Lower lobe of right lung (tissue), 2 donors: ENCODE measurements at regions not wholly inside any gene's neighbourhood (a gene's known extent, or its start where the extent isn't known, plus 50 kb on each side); places are given as distances from the start of the nearest gene placed in this dataset.

ENCODE experiments used
- ATAC-seq, 2 donors: fragments of 200-7000 bp; cut with Tn5 transposase; one replicate each; pipeline ENCODE4 v1.9.1; 2020 to 2022; ENCODE audit warnings: mild to moderate bottlenecking in 2 of 2, moderate library complexity in 2 of 2
- DNase-seq: peaks from one replicate; pipeline ENCODE4 v3.0.0-alpha.2; 2020
- H3K27ac ChIP-seq: fragments of 200-600 bp; one replicate; pipeline ENCODE4 v1.8.0; 2022
- H3K27me3 ChIP-seq: fragments of 200-600 bp; one replicate; pipeline ENCODE4 v1.8.0; 2022; ENCODE audit warnings: low read depth
- H3K36me3 ChIP-seq: fragments of 200-600 bp; one replicate; pipeline ENCODE4 v1.8.0; 2022; ENCODE audit warnings: mild to moderate bottlenecking
- H3K4me1 ChIP-seq: fragments of 200-600 bp; one replicate; pipeline ENCODE4 v1.8.0; 2022
- H3K4me3 ChIP-seq: fragments of 200-600 bp; one replicate; pipeline ENCODE4 v1.8.0; 2022; ENCODE audit warnings: mild to moderate bottlenecking
- H3K9me3 ChIP-seq: fragments of 200-600 bp; one replicate; pipeline ENCODE4 v1.8.0; 2022
- intact Hi-C: fragments of 100-400 bp; cut with DNase I; formaldehyde crosslinking; loops from one replicate; pipeline ENCODE4 v1.11.0; 2022
- TF ChIP-seq, protein P1 (sequence below): fragments of 200-600 bp; IDR thresholded peaks from one replicate; pipeline ENCODE4 v1.8.0; 2022; ENCODE audit warnings: antibody characterized with exemption, mild to moderate bottlenecking
- donor health status: DM: no; HTN: yes; CAD: no; lungs with severe emphysema.

GRCh38 chr4:180637616-180638015 is 1605.6 kb upstream of the TENM3 start:
- H3K27ac ChIP-seq: no peak overlapping the region
- no peaks in the 10 kb centered on the region for H3K4me1 ChIP-seq
- TF ChIP-seq, protein P1, sequence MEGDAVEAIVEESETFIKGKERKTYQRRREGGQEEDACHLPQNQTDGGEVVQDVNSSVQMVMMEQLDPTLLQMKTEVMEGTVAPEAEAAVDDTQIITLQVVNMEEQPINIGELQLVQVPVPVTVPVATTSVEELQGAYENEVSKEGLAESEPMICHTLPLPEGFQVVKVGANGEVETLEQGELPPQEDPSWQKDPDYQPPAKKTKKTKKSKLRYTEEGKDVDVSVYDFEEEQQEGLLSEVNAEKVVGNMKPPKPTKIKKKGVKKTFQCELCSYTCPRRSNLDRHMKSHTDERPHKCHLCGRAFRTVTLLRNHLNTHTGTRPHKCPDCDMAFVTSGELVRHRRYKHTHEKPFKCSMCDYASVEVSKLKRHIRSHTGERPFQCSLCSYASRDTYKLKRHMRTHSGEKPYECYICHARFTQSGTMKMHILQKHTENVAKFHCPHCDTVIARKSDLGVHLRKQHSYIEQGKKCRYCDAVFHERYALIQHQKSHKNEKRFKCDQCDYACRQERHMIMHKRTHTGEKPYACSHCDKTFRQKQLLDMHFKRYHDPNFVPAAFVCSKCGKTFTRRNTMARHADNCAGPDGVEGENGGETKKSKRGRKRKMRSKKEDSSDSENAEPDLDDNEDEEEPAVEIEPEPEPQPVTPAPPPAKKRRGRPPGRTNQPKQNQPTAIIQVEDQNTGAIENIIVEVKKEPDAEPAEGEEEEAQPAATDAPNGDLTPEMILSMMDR: no peak
- no peak for ATAC-seq
- DNase-seq: no peak
- H3K9me3 ChIP-seq: no peaks in the 10 kb centered on the region
- H3K27me3 ChIP-seq: no peaks in the 10 kb centered on the region
- intact Hi-C loops: no loop called here
- no peaks in the 10 kb centered on the region for H3K36me3 ChIP-seq
- H3K4me3 ChIP-seq: no peak overlapping the region

DNA sequence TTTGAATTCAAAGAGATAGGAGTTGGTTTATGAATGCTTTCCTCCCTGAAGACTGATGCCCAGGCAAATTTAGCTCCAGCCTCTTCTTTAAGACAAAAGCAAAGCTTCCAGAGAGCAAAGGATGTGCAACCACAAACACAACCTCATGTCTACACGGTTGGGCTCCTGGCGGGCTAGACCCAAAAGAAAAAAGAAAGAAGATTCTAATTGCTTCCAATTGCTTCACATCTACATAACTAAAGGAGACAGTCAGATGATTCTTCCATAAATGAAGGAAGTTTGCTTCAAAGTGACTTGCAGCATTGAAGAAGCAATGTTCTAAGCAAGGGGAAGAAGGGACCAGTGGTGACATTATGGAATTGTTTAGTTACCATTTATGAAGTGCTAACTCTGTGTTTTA is 1603.0 kb upstream of the TENM3 start:
- Histone ChIP-seq H3K4me1 (no peaks in the 10 kb centered on the region), H3K9me3 (no peaks in the 10 kb centered on the region), H3K4me3 (no peak overlapping the region), H3K27me3 (no peaks in the 10 kb centered on the region), H3K27ac (no peak overlapping the region), H3K36me3 (no peaks in the 10 kb centered on the region)
- DNase-seq (no peak), ATAC-seq (no peak)
- TF ChIP-seq, protein P1: no peak
- intact Hi-C loops: no loop called here

GRCh38 chr4:180641495-180641894 is 1601.7 kb upstream of the TENM3 start:
- ATAC-seq (no peak), DNase-seq (no peak)
- Histone ChIP-seq H3K27ac (no peak overlapping the region), H3K36me3 (no peaks in the 10 kb centered on the region), H3K4me1 (no peaks in the 10 kb centered on the region), H3K4me3 (no peak overlapping the region), H3K9me3 (no peaks in the 10 kb centered on the region), H3K27me3 (no peaks in the 10 kb centered on the region)
- TF ChIP-seq, protein P1: no peak
- intact Hi-C loops: no loop called here

GRCh38 chr4:180642732-180643131 is 1600.5 kb upstream of the TENM3 start:
- no peaks in the 10 kb centered on the region for H3K27me3 ChIP-seq
- no peak for ATAC-seq
- DNase-seq: no peak
- H3K4me3 ChIP-seq: no peak overlapping the region
- H3K4me1 ChIP-seq: no peaks in the 10 kb centered on the region
- no peaks in the 10 kb centered on the region for H3K9me3 ChIP-seq
- H3K36me3 ChIP-seq: no peaks in the 10 kb centered on the region
- H3K27ac ChIP-seq: no peak overlapping the region
- TF ChIP-seq, protein P1: no peak
- intact Hi-C loops: no loop called here

- no peak for ATAC-seq
- Histone ChIP-seq H3K9me3 (no peaks in the 10 kb centered on the region), H3K4me1 (no peaks in the 10 kb centered on the region), H3K4me3 (no peak overlapping the region), H3K27me3 (no peaks in the 10 kb centered on the region), H3K27ac (no peak overlapping the region), H3K36me3 (no peaks in the 10 kb centered on the region)
- TF ChIP-seq, protein P1: no peak
- DNase-seq: no peak
- intact Hi-C loops: no loop called here
These were observed 1592.9 kb upstream of the TENM3 start for GRCh38 chr4:180650273-180650672.

DNA sequence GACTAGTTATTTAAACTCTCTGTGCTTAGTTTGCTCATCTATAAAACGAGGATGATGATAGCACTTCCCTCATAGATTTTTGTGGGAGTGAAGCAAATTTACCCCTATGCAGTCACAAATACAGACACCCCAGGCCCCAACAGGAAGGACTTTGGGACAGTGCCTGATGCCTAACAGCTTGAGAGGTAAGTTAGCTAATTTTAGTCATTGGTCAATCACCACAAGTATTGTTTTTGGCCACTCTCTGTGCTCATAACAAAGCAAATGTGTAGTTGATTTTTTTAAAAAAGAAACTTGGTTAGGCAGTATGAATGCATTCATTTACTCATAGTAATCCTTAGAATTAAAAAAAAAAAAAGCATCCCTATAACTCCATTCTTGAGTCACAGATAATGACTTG is 1590.7 kb upstream of the TENM3 start:
- TF ChIP-seq, protein P1: no peak
- H3K27me3 ChIP-seq: no peaks in the 10 kb centered on the region
- H3K4me1 ChIP-seq: no peaks in the 10 kb centered on the region
- H3K4me3 ChIP-seq: no peak overlapping the region
- DNase-seq (no peak), ATAC-seq (no peak)
- H3K27ac ChIP-seq: no peak overlapping the region
- intact Hi-C loops: no loop called here
- no peaks in the 10 kb centered on the region for H3K36me3 ChIP-seq
- H3K9me3 ChIP-seq: no peaks in the 10 kb centered on the region
